ENCODE measurements at regions not wholly inside any gene's neighbourhood (a gene's known extent, or its start where the extent isn't known, plus 50 kb on each side); places are given as distances from the start of the nearest gene placed in this dataset.

DNA sequence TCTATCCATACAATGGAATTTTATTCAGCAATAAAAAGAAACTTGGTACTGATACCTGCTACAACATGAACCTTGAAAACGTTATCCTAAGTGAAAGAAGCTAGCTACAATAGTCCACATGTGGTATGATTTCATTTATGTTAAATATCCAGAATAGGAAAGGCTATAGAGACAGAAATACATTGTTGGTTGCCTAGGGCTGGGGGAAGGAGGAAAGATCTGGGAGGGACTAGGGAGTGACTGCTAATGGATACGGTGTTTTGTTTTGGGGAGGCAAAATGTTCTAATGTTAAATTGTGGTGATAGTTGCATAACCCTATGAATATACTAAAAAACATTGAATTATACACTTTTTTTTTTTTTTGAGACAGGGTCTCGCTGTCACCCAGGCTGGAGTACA is 141.1 kb upstream of the ARX start:
- no peak overlapping the region for H3K4me3 ChIP-seq (ENCODE audit: low read depth, low read length)
- TF ChIP-seq, protein P1, sequence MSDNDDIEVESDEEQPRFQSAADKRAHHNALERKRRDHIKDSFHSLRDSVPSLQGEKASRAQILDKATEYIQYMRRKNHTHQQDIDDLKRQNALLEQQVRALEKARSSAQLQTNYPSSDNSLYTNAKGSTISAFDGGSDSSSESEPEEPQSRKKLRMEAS (IDR thresholded peaks at IDR 0.05; ENCODE audit: low read depth, low read length) = no peak
- TF ChIP-seq MYC (IDR thresholded peaks at IDR 0.05; ENCODE audit: low read depth, low read length) = no peak
- TF ChIP-seq, protein P2, sequence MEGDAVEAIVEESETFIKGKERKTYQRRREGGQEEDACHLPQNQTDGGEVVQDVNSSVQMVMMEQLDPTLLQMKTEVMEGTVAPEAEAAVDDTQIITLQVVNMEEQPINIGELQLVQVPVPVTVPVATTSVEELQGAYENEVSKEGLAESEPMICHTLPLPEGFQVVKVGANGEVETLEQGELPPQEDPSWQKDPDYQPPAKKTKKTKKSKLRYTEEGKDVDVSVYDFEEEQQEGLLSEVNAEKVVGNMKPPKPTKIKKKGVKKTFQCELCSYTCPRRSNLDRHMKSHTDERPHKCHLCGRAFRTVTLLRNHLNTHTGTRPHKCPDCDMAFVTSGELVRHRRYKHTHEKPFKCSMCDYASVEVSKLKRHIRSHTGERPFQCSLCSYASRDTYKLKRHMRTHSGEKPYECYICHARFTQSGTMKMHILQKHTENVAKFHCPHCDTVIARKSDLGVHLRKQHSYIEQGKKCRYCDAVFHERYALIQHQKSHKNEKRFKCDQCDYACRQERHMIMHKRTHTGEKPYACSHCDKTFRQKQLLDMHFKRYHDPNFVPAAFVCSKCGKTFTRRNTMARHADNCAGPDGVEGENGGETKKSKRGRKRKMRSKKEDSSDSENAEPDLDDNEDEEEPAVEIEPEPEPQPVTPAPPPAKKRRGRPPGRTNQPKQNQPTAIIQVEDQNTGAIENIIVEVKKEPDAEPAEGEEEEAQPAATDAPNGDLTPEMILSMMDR (IDR thresholded peaks at IDR 0.05; ENCODE audit: low read depth, low read length) = no peak
- TF ChIP-seq POLR2A (IDR thresholded peaks at IDR 0.05; ENCODE audit: extremely low read depth, insufficient read length) = no peak
- DNase-seq (ENCODE audit: low read depth) = no peak

DNA sequence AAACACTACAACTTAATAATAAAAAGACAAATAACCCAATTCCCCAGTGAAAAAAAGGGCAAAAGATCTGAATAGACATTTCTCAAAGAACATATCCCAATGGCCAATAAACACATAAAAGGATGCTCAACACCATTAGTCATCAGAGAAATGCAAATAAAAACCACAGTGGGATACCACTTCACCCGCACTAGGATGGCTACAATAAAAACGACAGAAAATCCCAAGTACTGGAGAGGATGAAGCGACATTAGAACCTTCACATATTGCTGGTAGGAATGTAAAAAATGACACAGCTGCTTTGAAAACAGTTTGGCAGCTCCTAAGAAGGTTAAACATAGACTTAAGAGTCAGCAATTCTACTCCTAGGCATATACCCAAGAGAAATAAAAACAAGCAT is 140.6 kb upstream of the ARX start:
- H3K4me3 ChIP-seq (ENCODE audit: low read depth, low read length) = no peak overlapping the region
- TF ChIP-seq, protein P1 (IDR thresholded peaks at IDR 0.05; ENCODE audit: low read depth, low read length) = no peak
- no peak for TF ChIP-seq POLR2A (IDR thresholded peaks at IDR 0.05; ENCODE audit: extremely low read depth, insufficient read length)
- DNase-seq (ENCODE audit: low read depth) = no peak

GRCh38 chrX:25154168-25154567 is 138.4 kb upstream of the ARX start:
- H3K4me3 ChIP-seq (ENCODE audit: low read depth, low read length) = no peak overlapping the region
- no peak for DNase-seq (ENCODE audit: low read depth)

GRCh38 chrX:25151749-25152148 is 136.0 kb upstream of the ARX start:
- H3K4me3 ChIP-seq (ENCODE audit: low read depth, low read length) = no peak overlapping the region
- no peak for DNase-seq (ENCODE audit: low read depth)
- TF ChIP-seq, protein P2 (IDR thresholded peaks at IDR 0.05; ENCODE audit: low read depth, low read length) = no peak
- TF ChIP-seq, protein P1 (IDR thresholded peaks at IDR 0.05; ENCODE audit: low read depth, low read length) = no peak
- TF ChIP-seq MYC (IDR thresholded peaks at IDR 0.05; ENCODE audit: low read depth, low read length) = no peak
- no peak for TF ChIP-seq POLR2A (IDR thresholded peaks at IDR 0.05; ENCODE audit: extremely low read depth, insufficient read length)

More at GRCh38 chrX:25154168-25154567, 138.4 kb upstream of the ARX start:
- TF ChIP-seq, protein P2 (IDR thresholded peaks at IDR 0.05; ENCODE audit: low read depth, low read length) = no peak
- TF ChIP-seq, protein P1 (IDR thresholded peaks at IDR 0.05; ENCODE audit: low read depth, low read length) = no peak
- TF ChIP-seq MYC (IDR thresholded peaks at IDR 0.05; ENCODE audit: low read depth, low read length) = no peak
- no peak for TF ChIP-seq POLR2A (IDR thresholded peaks at IDR 0.05; ENCODE audit: extremely low read depth, insufficient read length)

DNA sequence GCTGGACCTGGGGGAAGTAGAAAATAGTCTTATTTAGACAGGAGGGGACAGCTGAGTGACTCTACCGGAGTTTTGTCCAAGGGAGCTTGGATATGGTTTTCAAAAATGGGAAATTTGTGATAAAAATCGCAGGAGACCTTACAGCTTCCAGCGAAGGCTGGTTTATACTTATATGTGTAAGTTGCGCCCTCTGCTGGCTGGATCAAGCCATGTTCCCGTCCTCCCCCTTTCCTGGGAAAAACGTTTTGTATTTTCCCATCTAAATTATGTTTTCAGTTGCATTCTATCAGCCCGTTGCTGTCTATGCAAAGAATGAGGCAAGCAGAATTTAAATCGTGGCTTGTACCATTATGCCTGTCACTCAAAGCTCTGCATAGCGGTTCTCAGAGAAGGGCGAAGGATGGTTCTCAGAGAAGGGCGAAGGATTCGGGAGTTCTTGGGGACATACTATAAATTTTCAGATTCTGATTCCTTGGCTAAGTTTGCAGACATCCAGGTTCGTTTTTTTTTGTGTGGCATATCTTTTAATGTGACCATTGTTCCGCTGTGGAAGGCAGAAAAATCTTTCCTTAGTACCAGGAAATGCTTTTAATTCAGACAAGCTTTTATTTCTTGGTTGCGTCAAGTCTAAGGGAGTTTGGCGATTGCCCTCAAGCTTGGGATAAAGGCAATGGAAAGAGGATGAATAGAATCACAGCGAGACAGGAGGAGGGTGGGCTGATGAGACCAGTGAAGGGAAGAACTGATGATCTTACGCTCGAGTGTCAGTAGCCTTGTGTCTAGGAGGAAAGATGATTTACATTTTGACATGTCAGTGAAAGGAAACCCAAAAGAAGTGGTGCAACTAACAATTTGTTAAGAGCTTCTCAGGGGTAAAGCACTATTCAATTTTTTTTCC is 128.5 kb upstream of the ARX start:
- DNase-seq (ENCODE audit: low read depth) = peak; percentile 52
- TF ChIP-seq, protein P2 (IDR thresholded peaks at IDR 0.05; ENCODE audit: low read depth, low read length) = peak; percentile 45
- TF ChIP-seq POLR2A (IDR thresholded peaks at IDR 0.05; ENCODE audit: extremely low read depth, insufficient read length) = no peak
- no peak for TF ChIP-seq MYC (IDR thresholded peaks at IDR 0.05; ENCODE audit: low read depth, low read length)
- TF ChIP-seq, protein P1 (IDR thresholded peaks at IDR 0.05; ENCODE audit: low read depth, low read length) = no peak
- H3K4me3 ChIP-seq (ENCODE audit: low read depth, low read length) = no peak overlapping the region

DNA sequence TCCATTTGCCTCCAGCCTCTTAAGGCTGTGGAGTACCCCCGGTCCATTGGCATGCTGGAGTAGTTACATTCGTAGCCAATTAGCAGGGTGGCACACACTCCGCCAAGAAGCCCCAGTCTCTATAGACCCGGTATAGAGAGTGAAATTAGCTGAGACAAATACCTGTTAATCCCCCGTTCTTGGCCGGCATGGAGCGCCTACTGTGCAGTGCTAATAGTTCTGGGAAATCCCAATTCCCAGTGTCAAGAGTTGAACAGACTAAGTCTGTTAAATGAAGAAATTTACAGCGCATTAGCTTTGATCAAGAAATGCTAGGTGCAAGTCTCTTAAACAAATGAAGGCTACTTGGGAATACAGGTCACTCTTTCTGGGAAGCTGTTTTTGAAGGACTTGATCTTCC is 127.8 kb upstream of the ARX start:
- TF ChIP-seq, protein P2 (IDR thresholded peaks at IDR 0.05; ENCODE audit: low read depth, low read length) = no peak
- TF ChIP-seq, protein P1 (IDR thresholded peaks at IDR 0.05; ENCODE audit: low read depth, low read length) = no peak
- TF ChIP-seq POLR2A (IDR thresholded peaks at IDR 0.05; ENCODE audit: extremely low read depth, insufficient read length) = no peak
- H3K4me3 ChIP-seq (ENCODE audit: low read depth, low read length) = no peak overlapping the region
- no peak for DNase-seq (ENCODE audit: low read depth)
